Panc1 (cell line): ENCODE measurements at regions not wholly inside any gene's neighbourhood (a gene's known extent, or its start where the extent isn't known, plus 50 kb on each side); places are given as distances from the start of the nearest gene placed in this dataset.

Source experiments
- ATAC-seq: fragments of 200-7000 bp; cut with Tn5 transposase; 2 replicates; pipeline ENCODE4 v1.9.1; 2020; ENCODE audit warnings: mild to moderate bottlenecking, moderate library complexity
- BruUV-seq: library from RNA; stranded (reverse); fragments of 400-500 nt; replicated peaks from 2 replicates; lab custom pipeline; 2021; lab: Mats Ljungman, UMichigan
- CTCF ChIA-PET: fragments of 300-600 bp; sonication (Branson Sonifier 250); formaldehyde crosslinking; loops from one replicate; lab custom pipeline; 2022; ENCODE audit warnings: antibody characterized with exemption; lab: Charles Lee
- POLR2A ChIA-PET: fragments of 300-600 bp; sonication (Branson Sonifier 250); formaldehyde crosslinking; loops from one replicate; lab custom pipeline; 2022; ENCODE audit warnings: antibody characterized with exemption; lab: Charles Lee
- DNase-seq: peaks from one replicate; pipeline ENCODE4 v3.0.0-alpha.2; 2010; ENCODE audit warnings: low read depth, low spot score
- H3K27ac ChIP-seq: 2 replicates; pipeline ENCODE4 v1.5.1; 2011; ENCODE audit warnings: mild to moderate bottlenecking, low read length, inconsistent platforms
- H3K27me3 ChIP-seq: fragments of 200-500 bp; sonication (Bioruptor generic); 2 replicates; pipeline ENCODE4 v1.6.0; 2014; ENCODE audit warnings: low read length, inconsistent platforms; ENCODE audit not compliant: control insufficient read depth, insufficient read depth
- H3K36me3 ChIP-seq: fragments of 200-500 bp; sonication (Bioruptor generic); 2 replicates; pipeline ENCODE4 v1.5.1; 2014; ENCODE audit warnings: inconsistent platforms, mild to moderate bottlenecking, low read length, moderate library complexity; ENCODE audit not compliant: control insufficient read depth, insufficient read depth
- H3K4me1 ChIP-seq: 2 replicates; pipeline ENCODE4 v1.5.1; 2011; ENCODE audit warnings: inconsistent platforms, mild to moderate bottlenecking, low read length, moderate library complexity; ENCODE audit not compliant: control insufficient read depth, insufficient read depth
- H3K4me3 ChIP-seq, 2 experiments: 2 replicates each; pipeline ENCODE4 v1.5.1; 2011 to 2012; ENCODE audit warnings: low read depth in 2 of 2, low read length in 2 of 2, mild to moderate bottlenecking in 2 of 2, inconsistent platforms in 1 of 2, moderate library complexity in 1 of 2
- H3K9me3 ChIP-seq: fragments of 200-500 bp; sonication (Bioruptor generic); 2 replicates; pipeline ENCODE4 v1.5.1; 2014; ENCODE audit warnings: low read depth, mild to moderate bottlenecking, inconsistent platforms, low read length, moderate library complexity; ENCODE audit not compliant: control insufficient read depth, insufficient read depth
- CTCF ChIP-seq: fragments of 450-650 bp; IDR thresholded peaks from 2 replicates; pipeline ENCODE4 v1.5.1; 2017; ENCODE audit warnings: mild to moderate bottlenecking
- POLR2AphosphoS5 ChIP-seq: IDR thresholded peaks from 2 replicates; pipeline ENCODE4 v1.6.1; 2012; ENCODE audit warnings: mild to moderate bottlenecking, low read depth, low read length, moderate library complexity
- SIN3A ChIP-seq: IDR thresholded peaks from 2 replicates; pipeline ENCODE4 v1.6.1; 2012; ENCODE audit warnings: low read depth, mild to moderate bottlenecking, low read length, moderate library complexity, borderline replicate concordance; ENCODE audit not compliant: insufficient read depth
- TCF7L2 ChIP-seq: IDR thresholded peaks from 2 replicates; pipeline ENCODE4 v1.6.1; 2011; ENCODE audit warnings: mild to moderate bottlenecking, low read depth, low read length, inconsistent platforms
- in situ Hi-C: cut with HindIII; loops from 2 replicates; pipeline ENCODE4 v1.10.0; 2016; ENCODE audit warnings: low sequenced_read_pairs, low pct_unique_long_range_greater_than_20kb
- intact Hi-C: fragments of 100-400 bp; cut with micrococcal nuclease; formaldehyde crosslinking; loops from one replicate; pipeline ENCODE4 v1.10.0; 2022; ENCODE audit not compliant: unreplicated experiment
- TF ChIP-seq, protein P1 (sequence below), 2 experiments: IDR thresholded peaks; 2 replicates each; pipeline ENCODE4 v1.6.1; 2011 to 2012; ENCODE audit warnings: low read depth in 2 of 2, control low read depth in 1 of 2, low read length in 1 of 2, mild to moderate bottlenecking in 1 of 2, moderate library complexity in 1 of 2; ENCODE audit not compliant: insufficient read depth in 1 of 2

GRCh38 chr9:106069241-106069640 is 374.9 kb downstream of the TMEM38B start:
- CTCF ChIA-PET = no interaction called here
- no peak overlapping the region for H3K4me3 ChIP-seq
- intact Hi-C loops = no loop called here
- ATAC-seq (no peak), DNase-seq (no peak)
- no TSS peak for BruUV-seq
- no peaks in the 10 kb centered on the region for H3K9me3 ChIP-seq
- no peaks in the 10 kb centered on the region for H3K4me1 ChIP-seq
- no peaks in the 10 kb centered on the region for H3K36me3 ChIP-seq
- no peaks in the 10 kb centered on the region for H3K27me3 ChIP-seq
- in situ Hi-C loops = no loop called here
- H3K27ac ChIP-seq = no peak overlapping the region
- TF ChIP-seq TCF7L2 (no peak), SIN3A (no peak), POLR2AphosphoS5 (no peak), CTCF (no peak)
- TF ChIP-seq, protein P1, sequence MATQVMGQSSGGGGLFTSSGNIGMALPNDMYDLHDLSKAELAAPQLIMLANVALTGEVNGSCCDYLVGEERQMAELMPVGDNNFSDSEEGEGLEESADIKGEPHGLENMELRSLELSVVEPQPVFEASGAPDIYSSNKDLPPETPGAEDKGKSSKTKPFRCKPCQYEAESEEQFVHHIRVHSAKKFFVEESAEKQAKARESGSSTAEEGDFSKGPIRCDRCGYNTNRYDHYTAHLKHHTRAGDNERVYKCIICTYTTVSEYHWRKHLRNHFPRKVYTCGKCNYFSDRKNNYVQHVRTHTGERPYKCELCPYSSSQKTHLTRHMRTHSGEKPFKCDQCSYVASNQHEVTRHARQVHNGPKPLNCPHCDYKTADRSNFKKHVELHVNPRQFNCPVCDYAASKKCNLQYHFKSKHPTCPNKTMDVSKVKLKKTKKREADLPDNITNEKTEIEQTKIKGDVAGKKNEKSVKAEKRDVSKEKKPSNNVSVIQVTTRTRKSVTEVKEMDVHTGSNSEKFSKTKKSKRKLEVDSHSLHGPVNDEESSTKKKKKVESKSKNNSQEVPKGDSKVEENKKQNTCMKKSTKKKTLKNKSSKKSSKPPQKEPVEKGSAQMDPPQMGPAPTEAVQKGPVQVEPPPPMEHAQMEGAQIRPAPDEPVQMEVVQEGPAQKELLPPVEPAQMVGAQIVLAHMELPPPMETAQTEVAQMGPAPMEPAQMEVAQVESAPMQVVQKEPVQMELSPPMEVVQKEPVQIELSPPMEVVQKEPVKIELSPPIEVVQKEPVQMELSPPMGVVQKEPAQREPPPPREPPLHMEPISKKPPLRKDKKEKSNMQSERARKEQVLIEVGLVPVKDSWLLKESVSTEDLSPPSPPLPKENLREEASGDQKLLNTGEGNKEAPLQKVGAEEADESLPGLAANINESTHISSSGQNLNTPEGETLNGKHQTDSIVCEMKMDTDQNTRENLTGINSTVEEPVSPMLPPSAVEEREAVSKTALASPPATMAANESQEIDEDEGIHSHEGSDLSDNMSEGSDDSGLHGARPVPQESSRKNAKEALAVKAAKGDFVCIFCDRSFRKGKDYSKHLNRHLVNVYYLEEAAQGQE (IDR thresholded peaks at IDR 0.05; ENCODE audit: insufficient read depth in 1 of 2, low read depth in 2 of 2, low read length in 1 of 2) = no peak
- POLR2A ChIA-PET = no interaction called here

DNA sequence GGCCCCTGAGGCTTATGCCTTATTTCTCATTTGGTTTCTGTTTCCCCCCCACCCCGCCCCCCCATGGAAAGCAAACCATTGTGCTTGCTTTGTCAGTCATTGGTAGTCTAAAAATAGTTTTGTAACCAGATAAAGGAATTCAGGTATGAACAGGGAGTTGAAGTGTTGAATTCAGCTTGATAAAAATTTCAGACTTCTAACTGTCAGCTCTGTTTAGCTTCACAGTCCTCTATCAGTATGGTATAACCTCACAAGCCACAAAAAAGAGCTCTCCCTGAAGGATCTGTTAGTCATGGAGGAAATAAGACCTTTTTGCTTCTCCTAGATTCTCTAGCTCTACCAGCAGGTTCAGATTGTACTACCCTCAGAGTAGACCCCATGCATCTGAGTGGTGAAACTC is 378.1 kb downstream of the TMEM38B start:
- ATAC-seq = no peak
- no peak for DNase-seq
- no peak overlapping the region for H3K4me3 ChIP-seq
- TF ChIP-seq SIN3A = no peak
- no peak for TF ChIP-seq POLR2AphosphoS5
- TF ChIP-seq CTCF = no peak
- TF ChIP-seq TCF7L2 = no peak
- TF ChIP-seq, protein P1 (IDR thresholded peaks at IDR 0.05; ENCODE audit: insufficient read depth in 1 of 2, low read depth in 2 of 2, low read length in 1 of 2) = no peak
- POLR2A ChIA-PET = no interaction called here
- CTCF ChIA-PET = no interaction called here
- H3K27ac ChIP-seq = no peak overlapping the region
- H3K4me1 ChIP-seq = no peaks in the 10 kb centered on the region
- in situ Hi-C loops (no loop called here), intact Hi-C loops (no loop called here)
- no peaks in the 10 kb centered on the region for H3K36me3 ChIP-seq
- no peaks in the 10 kb centered on the region for H3K9me3 ChIP-seq
- no peaks in the 10 kb centered on the region for H3K27me3 ChIP-seq
- no TSS peak for BruUV-seq
